IMR-90 (cell line): ENCODE measurements at regions not wholly inside any gene's neighbourhood (a gene's known extent, or its start where the extent isn't known, plus 50 kb on each side); places are given as distances from the start of the nearest gene placed in this dataset.

Experiments
- BHLHE40 ChIP-seq: fragments of 150-350 bp; IDR thresholded peaks from 2 replicates; pipeline ENCODE4 v1.6.1; 2016; ENCODE audit warnings: mild to moderate bottlenecking, low read depth, low read length
- CEBPB ChIP-seq: IDR thresholded peaks from 2 replicates; pipeline ENCODE4 v1.6.1; 2012; ENCODE audit warnings: low read depth, low read length, improper control_type of control experiment
- FOS ChIP-seq: fragments of 150-350 bp; IDR thresholded peaks from 2 replicates; pipeline ENCODE4 v1.6.1; 2016; ENCODE audit warnings: low read depth, low read length
- MAZ ChIP-seq: IDR thresholded peaks from 2 replicates; pipeline ENCODE4 v1.6.1; 2012; ENCODE audit warnings: low read depth, mild to moderate bottlenecking, low read length, improper control_type of control experiment, moderate library complexity, borderline replicate concordance
- MXI1 ChIP-seq: IDR thresholded peaks from 2 replicates; pipeline ENCODE4 v1.6.1; 2012; ENCODE audit warnings: low read depth, mild to moderate bottlenecking, low read length, moderate library complexity, borderline replicate concordance
- POLR2A ChIP-seq: IDR thresholded peaks from 2 replicates; pipeline ENCODE4 v1.6.1; 2012; ENCODE audit warnings: mild to moderate bottlenecking, low read depth, low read length
- RAD21 ChIP-seq: IDR thresholded peaks from 2 replicates; pipeline ENCODE4 v1.6.1; 2012; ENCODE audit warnings: low read length, improper control_type of control experiment
- RCOR1 ChIP-seq: IDR thresholded peaks from 2 replicates; pipeline ENCODE4 v1.6.1; 2012; ENCODE audit warnings: mild to moderate bottlenecking, low read length, improper control_type of control experiment; ENCODE audit not compliant: insufficient replicate concordance
- RFX5 ChIP-seq: IDR thresholded peaks from 2 replicates; pipeline ENCODE4 v1.8.0; 2012; ENCODE audit warnings: low read depth, mild to moderate bottlenecking, low read length, moderate library complexity
- TF ChIP-seq, protein P1 (sequence below): conservative IDR thresholded peaks from 2 replicates; pipeline ENCODE4 v1.5.1; 2012; ENCODE audit warnings: mild to moderate bottlenecking, low read depth, low read length, improper control_type of control experiment

- TF ChIP-seq POLR2A = no peak
- TF ChIP-seq, protein P1, sequence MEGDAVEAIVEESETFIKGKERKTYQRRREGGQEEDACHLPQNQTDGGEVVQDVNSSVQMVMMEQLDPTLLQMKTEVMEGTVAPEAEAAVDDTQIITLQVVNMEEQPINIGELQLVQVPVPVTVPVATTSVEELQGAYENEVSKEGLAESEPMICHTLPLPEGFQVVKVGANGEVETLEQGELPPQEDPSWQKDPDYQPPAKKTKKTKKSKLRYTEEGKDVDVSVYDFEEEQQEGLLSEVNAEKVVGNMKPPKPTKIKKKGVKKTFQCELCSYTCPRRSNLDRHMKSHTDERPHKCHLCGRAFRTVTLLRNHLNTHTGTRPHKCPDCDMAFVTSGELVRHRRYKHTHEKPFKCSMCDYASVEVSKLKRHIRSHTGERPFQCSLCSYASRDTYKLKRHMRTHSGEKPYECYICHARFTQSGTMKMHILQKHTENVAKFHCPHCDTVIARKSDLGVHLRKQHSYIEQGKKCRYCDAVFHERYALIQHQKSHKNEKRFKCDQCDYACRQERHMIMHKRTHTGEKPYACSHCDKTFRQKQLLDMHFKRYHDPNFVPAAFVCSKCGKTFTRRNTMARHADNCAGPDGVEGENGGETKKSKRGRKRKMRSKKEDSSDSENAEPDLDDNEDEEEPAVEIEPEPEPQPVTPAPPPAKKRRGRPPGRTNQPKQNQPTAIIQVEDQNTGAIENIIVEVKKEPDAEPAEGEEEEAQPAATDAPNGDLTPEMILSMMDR = no peak
- TF ChIP-seq RAD21 = no peak
- TF ChIP-seq FOS = no peak
- no peak for TF ChIP-seq RFX5
- no peak for TF ChIP-seq CEBPB
- no peak for TF ChIP-seq BHLHE40
- no peak for TF ChIP-seq RCOR1
- no peak for TF ChIP-seq MAZ
- TF ChIP-seq MXI1 = no peak
Observed at GRCh38 chr1:56148326-56149193, 430.8 kb downstream of the PLPP3 start.
